ENCODE measurements at regions not wholly inside any gene's neighbourhood (a gene's known extent, or its start where the extent isn't known, plus 50 kb on each side); places are given as distances from the start of the nearest gene placed in this dataset.

GRCh38 chr22:22408731-22409696 lies 99.5 kb downstream of the ZNF280B start:
- Histone ChIP-seq H3K27ac (no peak overlapping the region), H3K4me1 (no peaks in the 10 kb centered on the region), H3K9me3 (no peaks in the 10 kb centered on the region), H3K36me3 (no peaks in the 10 kb centered on the region), H3K4me3 (no peak overlapping the region), H3K27me3 (no peaks in the 10 kb centered on the region)
- no peak for DNase-seq (ENCODE audit: low spot score in 2 of 2)
- intact Hi-C loops (cut with DNase I), result no loop called here
- no peak for TF ChIP-seq CTCF (IDR thresholded peaks at IDR 0.05)

- intact Hi-C loops (cut with DNase I), result no loop called here
These were observed 98.4 kb downstream of the ZNF280B start for GRCh38 chr22:22410121-22410520.

GRCh38 chr22:22410677-22411076 lies 97.9 kb downstream of the ZNF280B start:
- Histone ChIP-seq H3K4me3 (no peak overlapping the region), H3K9me3 (no peaks in the 10 kb centered on the region), H3K27ac (no peak overlapping the region), H3K4me1 (no peaks in the 10 kb centered on the region), H3K27me3 (no peaks in the 10 kb centered on the region), H3K36me3 (no peaks in the 10 kb centered on the region)
- intact Hi-C loops (cut with DNase I), result no loop called here
- TF ChIP-seq CTCF (IDR thresholded peaks at IDR 0.05), result no peak
- no peak for DNase-seq (ENCODE audit: low spot score in 2 of 2)

More at GRCh38 chr22:22410121-22410520, 98.4 kb downstream of the ZNF280B start:
- Histone ChIP-seq H3K36me3 (no peaks in the 10 kb centered on the region), H3K4me1 (no peaks in the 10 kb centered on the region), H3K27ac (no peak overlapping the region), H3K4me3 (no peak overlapping the region), H3K9me3 (no peaks in the 10 kb centered on the region), H3K27me3 (no peaks in the 10 kb centered on the region)
- TF ChIP-seq CTCF (IDR thresholded peaks at IDR 0.05), result no peak
- DNase-seq (ENCODE audit: low spot score in 2 of 2), result no peak

GRCh38 chr22:22414266-22414665 lies 94.3 kb downstream of the ZNF280B start:
- Histone ChIP-seq H3K27me3 (no peaks in the 10 kb centered on the region), H3K4me1 (no peaks in the 10 kb centered on the region), H3K27ac (no peak overlapping the region), H3K4me3 (no peak overlapping the region), H3K9me3 (no peaks in the 10 kb centered on the region), H3K36me3 (no peaks in the 10 kb centered on the region)
- no peak for TF ChIP-seq CTCF (IDR thresholded peaks at IDR 0.05)
- no peak for DNase-seq (ENCODE audit: low spot score in 2 of 2)
- intact Hi-C loops (cut with DNase I), result no loop called here

GRCh38 chr22:22417495-22418162 lies 90.9 kb downstream of the ZNF280B start:
- H3K9me3 ChIP-seq, result no peaks in the 10 kb centered on the region
- DNase-seq (ENCODE audit: low spot score in 2 of 2), result no peak
- H3K27me3 ChIP-seq, result no peaks in the 10 kb centered on the region
- H3K36me3 ChIP-seq, result no peaks in the 10 kb centered on the region
- intact Hi-C loops (cut with DNase I), result no loop called here
- no peak overlapping the region for H3K27ac ChIP-seq
- H3K4me3 ChIP-seq, result no peak overlapping the region
- no peak for TF ChIP-seq CTCF (IDR thresholded peaks at IDR 0.05)
- H3K4me1 ChIP-seq, result no peaks in the 10 kb centered on the region

Measured in ascending aorta (tissue), 2 donors.